HEK293T (cell line): ENCODE measurements at regions not wholly inside any gene's neighbourhood (a gene's known extent, or its start where the extent isn't known, plus 50 kb on each side); places are given as distances from the start of the nearest gene placed in this dataset.

Source experiments
- ELF4 ChIP-seq: fragments of 450-650 bp; IDR thresholded peaks from 2 replicates; pipeline ENCODE4 v1.6.1; 2017; ENCODE audit warnings: antibody characterized with exemption
- FOXK2 ChIP-seq: fragments of 450-650 bp; IDR thresholded peaks from 2 replicates; pipeline ENCODE4 v1.6.1; 2016; ENCODE audit warnings: mild to moderate bottlenecking
- LEF1 ChIP-seq: fragments of 450-650 bp; IDR thresholded peaks from 2 replicates; pipeline ENCODE4 v1.6.1; 2017; ENCODE audit warnings: mild to moderate bottlenecking, borderline replicate concordance
- SP1 ChIP-seq: fragments of 450-650 bp; IDR thresholded peaks from 2 replicates; pipeline ENCODE4 v1.6.1; 2017
- SUZ12 ChIP-seq: fragments of 450-650 bp; IDR thresholded peaks from 2 replicates; pipeline ENCODE4 v1.6.1; 2016; ENCODE audit warnings: mild to moderate bottlenecking

DNA sequence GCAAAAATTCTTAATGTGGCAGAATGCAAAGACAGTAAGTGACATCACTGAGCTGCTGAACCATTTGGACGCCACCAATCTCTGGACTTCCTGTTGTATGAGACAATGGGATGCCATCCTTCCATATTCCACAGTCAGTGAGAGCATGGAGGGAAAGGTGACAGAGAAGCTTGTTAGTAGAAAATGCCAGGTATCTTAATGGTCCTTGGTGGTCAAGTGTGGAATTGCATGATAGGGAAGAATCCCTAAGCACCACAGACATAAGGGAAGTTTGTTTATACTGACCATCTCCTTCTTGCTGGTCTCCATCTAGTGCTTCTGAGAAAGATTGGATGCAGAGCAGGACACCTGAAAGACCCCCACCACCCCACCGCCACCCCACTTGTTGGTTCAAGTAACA lies 1410.0 kb upstream of the TMEM132C start:
- TF ChIP-seq SP1 (no peak), LEF1 (no peak), ELF4 (no peak), FOXK2 (no peak), SUZ12 (no peak)
